AG09309 (cell line): ENCODE measurements at regions not wholly inside any gene's neighbourhood (a gene's known extent, or its start where the extent isn't known, plus 50 kb on each side); places are given as distances from the start of the nearest gene placed in this dataset.

Experiments
- DNase-seq: peaks from one replicate; pipeline ENCODE4 v3.0.0-alpha.2; 2010; ENCODE audit warnings: low read depth
- H3K4me3 ChIP-seq: 2 replicates; pipeline ENCODE4 v1.5.1; 2011; ENCODE audit warnings: mild to moderate bottlenecking, low read depth, low read length, moderate library complexity; ENCODE audit not compliant: control insufficient read depth
- CTCF ChIP-seq: IDR thresholded peaks from 2 replicates; pipeline ENCODE4 v1.5.1; 2011; ENCODE audit warnings: mild to moderate bottlenecking, low read depth, low read length, inconsistent platforms; ENCODE audit not compliant: insufficient read depth, control insufficient read depth; ENCODE audit errors: missing control alignments

GRCh38 chr6:4354181-4354580, 218.8 kb upstream of the ECI2 start:
- H3K4me3 ChIP-seq, result no peak overlapping the region
- TF ChIP-seq CTCF, result no peak
- DNase-seq, result no peak

GRCh38 chr6:4352731-4353130, 217.4 kb upstream of the ECI2 start:
- H3K4me3 ChIP-seq, result no peak overlapping the region
- TF ChIP-seq CTCF, result no peak
- no peak for DNase-seq

- TF ChIP-seq CTCF, result no peak
- H3K4me3 ChIP-seq, result no peak overlapping the region
- no peak for DNase-seq
Measured at GRCh38 chr6:4352322-4352669, 216.9 kb upstream of the ECI2 start.

- H3K4me3 ChIP-seq, result no peak overlapping the region
- TF ChIP-seq CTCF, result no peak
- DNase-seq, result peak; percentile 82
Measured at GRCh38 chr6:4351520-4352321, 216.3 kb upstream of the ECI2 start.

GRCh38 chr6:4350567-4351519, 215.5 kb upstream of the ECI2 start:
- H3K4me3 ChIP-seq, result no peak overlapping the region
- TF ChIP-seq CTCF, result no peak
- DNase-seq, result no peak

- no peak for TF ChIP-seq CTCF
- DNase-seq, result no peak
- no peak overlapping the region for H3K4me3 ChIP-seq
Measured at GRCh38 chr6:4349931-4350330, 214.6 kb upstream of the ECI2 start.
